ENCODE measurements at regions not wholly inside any gene's neighbourhood (a gene's known extent, or its start where the extent isn't known, plus 50 kb on each side); places are given as distances from the start of the nearest gene placed in this dataset.

DNA sequence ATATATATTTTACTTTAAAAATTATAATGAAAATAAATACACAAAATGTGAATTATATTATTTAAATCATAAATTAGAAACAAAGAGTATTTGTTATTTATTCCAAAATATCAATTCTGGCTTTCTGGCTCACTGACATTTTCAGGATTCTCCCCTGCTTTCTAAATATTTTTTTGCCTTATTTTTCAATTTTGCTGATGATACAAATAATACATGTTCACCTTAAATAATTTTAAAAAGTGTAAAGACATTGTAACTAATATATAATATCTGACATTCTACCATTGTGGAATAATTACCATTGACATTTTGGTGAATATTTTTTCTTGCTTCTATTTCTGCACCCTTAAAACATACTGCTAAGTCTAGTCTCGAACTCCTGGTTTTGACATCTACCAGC is 325.9 kb upstream of the CBLB start:
- Mint-ChIP-seq H3K27me3 (ENCODE audit: low read depth) (no peaks in the 10 kb centered on the region), H3K9me3 (peaks cover 10% of the 10 kb centered on the region), H3K4me1 (ENCODE audit: low read depth) (peaks cover 23% of the 10 kb centered on the region), H3K36me3 (ENCODE audit: low read depth) (no peaks in the 10 kb centered on the region), H3K27ac (no peak overlapping the region), H3K4me3 (no peak overlapping the region)
- intact Hi-C loops (cut with micrococcal nuclease), result no loop called here
- DNase-seq, result no peak
- CTCF ChIA-PET, result no interaction called here

DNA sequence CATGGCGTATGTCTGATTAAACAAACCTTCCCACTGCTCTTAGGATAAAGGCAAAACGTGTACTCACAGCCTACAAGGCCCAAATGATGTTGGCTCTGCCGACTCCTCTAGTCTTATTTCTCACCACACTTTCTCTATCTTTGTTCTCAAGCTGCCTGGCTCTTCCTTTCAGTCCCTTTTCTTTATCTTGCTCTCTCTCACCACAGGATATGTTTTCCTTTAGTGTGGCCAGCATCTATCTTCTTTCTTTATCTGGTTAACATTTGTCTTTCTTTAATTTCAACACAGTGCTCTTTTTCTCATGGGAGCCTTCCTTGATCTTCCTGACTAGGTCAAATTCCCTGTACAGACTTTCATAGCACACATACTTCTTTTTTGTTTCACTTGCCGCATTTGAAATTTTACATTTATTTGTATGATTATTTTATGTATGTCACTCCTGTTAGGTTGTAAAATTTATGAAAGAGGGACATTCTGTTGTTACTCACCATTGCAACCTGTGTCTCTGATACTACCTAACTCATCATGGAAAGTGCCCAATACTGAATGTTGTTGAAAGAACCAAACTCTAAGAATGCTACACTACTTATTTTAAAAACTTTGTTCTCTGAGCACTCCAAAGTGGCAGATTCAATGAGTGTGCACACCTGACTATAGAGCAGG is 328.9 kb upstream of the CBLB start:
- no peak overlapping the region for H3K27ac Mint-ChIP-seq
- peaks cover 10% of the 10 kb centered on the region for H3K9me3 Mint-ChIP-seq
- no peaks in the 10 kb centered on the region for H3K36me3 Mint-ChIP-seq (ENCODE audit: low read depth)
- CTCF ChIA-PET, result no interaction called here
- intact Hi-C loops (cut with micrococcal nuclease), result loop anchor here (1.0 kb wide), 1 partner anchor 11 kb away; no protein-coding TSS in a partner anchor
- no peak overlapping the region for H3K4me3 Mint-ChIP-seq
- H3K27me3 Mint-ChIP-seq (ENCODE audit: low read depth), result no peaks in the 10 kb centered on the region
- no peak for DNase-seq
- peaks cover 24% of the 10 kb centered on the region for H3K4me1 Mint-ChIP-seq (ENCODE audit: low read depth)

DNA sequence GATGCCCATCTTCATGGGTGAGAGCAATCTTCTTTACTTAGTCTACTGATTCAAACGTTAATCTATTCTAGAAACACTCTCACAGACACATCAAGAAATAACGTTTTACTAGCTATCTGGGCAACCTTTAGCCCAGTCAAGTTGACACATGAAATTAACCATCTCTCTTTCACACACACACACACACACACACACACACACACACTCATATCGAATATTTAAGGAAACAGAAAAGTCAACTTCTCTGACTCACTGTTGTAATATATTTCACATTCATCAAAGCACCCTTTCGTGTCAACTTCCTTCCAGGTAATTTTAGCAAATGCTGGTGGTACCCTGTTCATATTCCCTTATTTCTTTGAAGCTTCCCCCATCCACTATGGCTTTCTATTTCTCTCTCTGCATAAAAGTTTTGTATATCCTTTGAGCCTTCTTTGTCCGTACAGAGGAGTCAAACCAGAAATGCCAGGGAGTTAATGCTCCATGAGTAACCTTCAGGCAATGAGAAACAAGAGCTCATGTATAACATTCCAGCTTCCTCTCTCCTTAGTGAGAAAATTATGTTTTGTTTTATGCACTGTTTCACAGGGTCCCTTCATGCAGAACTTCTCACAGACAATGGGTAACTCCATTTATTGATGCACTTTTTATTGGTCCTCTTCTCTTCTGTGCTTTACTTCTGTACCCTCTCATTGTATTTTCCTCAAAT is 335.5 kb upstream of the CBLB start:
- no peak overlapping the region for H3K4me3 Mint-ChIP-seq
- CTCF ChIA-PET, result no interaction called here
- H3K36me3 Mint-ChIP-seq (ENCODE audit: low read depth), result peaks cover 9% of the 10 kb centered on the region
- H3K9me3 Mint-ChIP-seq, result peaks cover 8% of the 10 kb centered on the region
- no peaks in the 10 kb centered on the region for H3K27me3 Mint-ChIP-seq (ENCODE audit: low read depth)
- peak overlapping the region; percentile 57 for H3K27ac Mint-ChIP-seq
- intact Hi-C loops (cut with micrococcal nuclease), result no loop called here
- peaks cover 50% of the 10 kb centered on the region for H3K4me1 Mint-ChIP-seq (ENCODE audit: low read depth)
- no peak for DNase-seq

DNA sequence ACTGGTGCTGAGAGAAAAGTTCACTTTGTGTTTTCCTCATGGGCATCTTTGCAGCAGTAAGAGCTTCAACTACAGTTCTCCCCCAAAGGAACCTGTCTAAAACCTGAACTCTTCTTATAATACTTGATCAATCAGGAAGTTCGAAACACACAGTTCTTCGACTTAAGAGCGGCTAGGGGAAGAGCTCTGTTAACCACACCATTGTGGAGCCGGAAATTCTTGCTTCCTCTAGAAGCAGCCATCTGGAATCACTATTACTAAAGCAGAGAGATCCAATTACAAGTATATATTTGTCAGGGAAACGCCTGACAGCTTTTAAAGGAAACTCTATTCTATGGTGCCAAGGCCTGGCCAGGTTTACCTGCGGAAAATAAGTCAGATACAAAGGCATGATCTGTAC is 337.3 kb upstream of the CBLB start:
- peak overlapping the region; percentile 98 for H3K27ac Mint-ChIP-seq
- intact Hi-C loops (cut with micrococcal nuclease), result loop anchor here (1.0 to 2.0 kb wide), 11 partner anchors 25 to 838 kb away; partner anchors contain the start of gene CBLB

DNA sequence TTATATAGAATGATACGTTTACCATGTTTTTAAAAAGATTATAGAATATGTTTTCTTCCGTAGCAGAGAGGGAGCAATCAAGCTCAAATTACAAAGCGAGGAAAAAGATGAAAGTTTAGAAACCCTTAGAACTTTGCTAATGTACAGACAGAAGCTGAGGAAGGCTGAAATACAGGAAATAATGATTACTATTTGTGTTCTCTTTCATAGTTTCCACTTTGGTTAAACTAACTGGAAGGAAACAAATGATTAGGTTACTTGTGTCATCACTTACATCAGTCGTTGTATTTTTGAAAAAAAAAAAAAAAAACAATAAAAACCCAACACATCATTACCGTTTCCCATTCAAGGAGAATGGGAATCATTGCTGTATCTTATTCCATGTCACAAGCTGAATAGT is 337.8 kb upstream of the CBLB start:
- intact Hi-C loops (cut with micrococcal nuclease), result loop anchor here (1.0 to 2.0 kb wide), 12 partner anchors 25 to 838 kb away; partner anchors contain the start of gene CBLB
- Mint-ChIP-seq H3K9me3 (peaks cover 8% of the 10 kb centered on the region), H3K36me3 (ENCODE audit: low read depth) (peaks cover 9% of the 10 kb centered on the region), H3K4me3 (peak overlapping the region; percentile 65), H3K27ac (peak overlapping the region; percentile 98), H3K4me1 (ENCODE audit: low read depth) (peaks cover 57% of the 10 kb centered on the region), H3K27me3 (ENCODE audit: low read depth) (no peaks in the 10 kb centered on the region)
- CTCF ChIA-PET, result interaction anchor here (0.7 to 1.3 kb wide), 3 partner anchors 8 to 126 kb away, joined by 3 to 5 read pairs (median 4); no protein-coding TSS in a partner anchor
- no peak for DNase-seq

More for the DNA sequence above, 337.3 kb upstream of the CBLB start:
- Mint-ChIP-seq H3K9me3 (peaks cover 8% of the 10 kb centered on the region), H3K36me3 (ENCODE audit: low read depth) (peaks cover 9% of the 10 kb centered on the region), H3K4me1 (ENCODE audit: low read depth) (peaks cover 55% of the 10 kb centered on the region), H3K4me3 (peak overlapping the region; percentile 55), H3K27me3 (ENCODE audit: low read depth) (no peaks in the 10 kb centered on the region)
- peak; percentile 47 for DNase-seq
- CTCF ChIA-PET, result interaction anchor here (0.7 to 1.3 kb wide), 3 partner anchors 9 to 126 kb away, joined by 3 to 5 read pairs (median 4); no protein-coding TSS in a partner anchor

DNA sequence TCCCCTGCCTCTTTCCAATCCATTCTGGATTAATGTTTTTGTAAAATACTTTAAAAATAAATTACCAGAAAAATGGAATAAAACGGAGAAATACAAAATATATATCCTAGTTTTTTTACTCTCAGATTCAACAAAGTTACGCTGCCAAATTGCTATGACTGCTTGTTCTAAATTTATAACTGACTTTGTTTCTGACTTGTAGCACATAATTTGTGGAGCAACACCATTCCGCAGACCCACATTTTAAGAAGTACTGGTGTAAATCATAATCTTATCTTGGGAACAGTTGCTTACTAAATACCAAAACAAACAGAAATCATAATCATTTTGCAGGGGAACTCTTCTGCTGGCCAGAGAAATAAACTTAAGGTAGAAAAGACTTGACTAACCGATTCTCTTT is 339.4 kb upstream of the CBLB start:
- Mint-ChIP-seq H3K4me1 (ENCODE audit: low read depth) (peaks cover 62% of the 10 kb centered on the region), H3K9me3 (peaks cover 8% of the 10 kb centered on the region), H3K4me3 (no peak overlapping the region), H3K27ac (peak overlapping the region; percentile 98), H3K27me3 (ENCODE audit: low read depth) (no peaks in the 10 kb centered on the region), H3K36me3 (ENCODE audit: low read depth) (peaks cover 9% of the 10 kb centered on the region)
- intact Hi-C loops (cut with micrococcal nuclease), result no loop called here
- CTCF ChIA-PET, result no interaction called here
- no peak for DNase-seq

DNA sequence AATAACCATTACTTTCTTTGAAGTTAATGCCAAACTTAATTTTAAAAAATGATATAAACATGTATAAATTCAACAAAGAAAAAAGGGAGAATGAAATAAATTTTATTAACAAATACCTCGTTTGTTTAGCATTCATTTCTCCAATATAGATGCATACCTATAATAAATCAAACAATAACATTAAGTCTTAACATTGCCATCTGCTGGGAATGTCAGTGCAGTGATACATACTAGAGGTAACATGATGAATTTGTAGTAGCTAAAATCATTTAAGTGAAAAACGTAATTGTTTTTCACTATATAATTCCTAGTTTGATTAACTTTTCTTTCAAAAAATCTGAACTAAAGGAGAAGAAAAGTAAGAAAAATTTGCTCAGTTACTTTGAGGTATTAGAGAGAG is 340.2 kb upstream of the CBLB start:
- CTCF ChIA-PET, result interaction anchor here (1.0 kb wide), 1 partner anchor 8 kb away, joined by 3 read pairs; no protein-coding TSS in a partner anchor
- Mint-ChIP-seq H3K9me3 (peaks cover 5% of the 10 kb centered on the region), H3K36me3 (ENCODE audit: low read depth) (peaks cover 7% of the 10 kb centered on the region), H3K4me3 (no peak overlapping the region), H3K27me3 (ENCODE audit: low read depth) (no peaks in the 10 kb centered on the region), H3K27ac (no peak overlapping the region), H3K4me1 (ENCODE audit: low read depth) (peaks cover 62% of the 10 kb centered on the region)
- intact Hi-C loops (cut with micrococcal nuclease), result loop anchor here (1.0 kb wide), 1 partner anchor 522 kb away; no protein-coding TSS in a partner anchor
- no peak for DNase-seq

DNA sequence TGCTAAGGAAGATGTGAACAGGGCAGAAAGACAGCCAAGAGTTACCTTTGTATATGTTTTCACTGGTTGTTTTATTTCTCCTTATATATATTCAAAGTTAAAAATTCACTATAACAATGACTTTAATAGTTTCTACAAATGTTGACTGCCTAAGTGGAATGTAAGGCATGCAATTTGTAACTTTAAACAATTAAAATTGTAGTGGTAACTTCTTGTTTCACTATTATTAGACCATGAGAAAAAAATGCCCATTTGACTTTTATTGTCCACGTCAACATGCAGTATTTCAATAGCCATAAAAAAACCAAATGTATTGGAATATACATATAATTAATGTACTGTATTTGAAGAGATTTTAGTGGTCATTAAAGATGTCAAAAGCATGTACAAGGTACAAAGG is 340.7 kb upstream of the CBLB start:
- Mint-ChIP-seq H3K27ac (no peak overlapping the region), H3K36me3 (ENCODE audit: low read depth) (peaks cover 6% of the 10 kb centered on the region), H3K9me3 (peaks cover 3% of the 10 kb centered on the region), H3K27me3 (ENCODE audit: low read depth) (no peaks in the 10 kb centered on the region), H3K4me3 (no peak overlapping the region), H3K4me1 (ENCODE audit: low read depth) (peaks cover 61% of the 10 kb centered on the region)
- intact Hi-C loops (cut with micrococcal nuclease), result loop anchor here (1.0 kb wide), 1 partner anchor 522 kb away; no protein-coding TSS in a partner anchor
- no peak for DNase-seq
- CTCF ChIA-PET, result interaction anchor here (1.0 kb wide), 1 partner anchor 8 kb away, joined by 3 read pairs; no protein-coding TSS in a partner anchor

DNA sequence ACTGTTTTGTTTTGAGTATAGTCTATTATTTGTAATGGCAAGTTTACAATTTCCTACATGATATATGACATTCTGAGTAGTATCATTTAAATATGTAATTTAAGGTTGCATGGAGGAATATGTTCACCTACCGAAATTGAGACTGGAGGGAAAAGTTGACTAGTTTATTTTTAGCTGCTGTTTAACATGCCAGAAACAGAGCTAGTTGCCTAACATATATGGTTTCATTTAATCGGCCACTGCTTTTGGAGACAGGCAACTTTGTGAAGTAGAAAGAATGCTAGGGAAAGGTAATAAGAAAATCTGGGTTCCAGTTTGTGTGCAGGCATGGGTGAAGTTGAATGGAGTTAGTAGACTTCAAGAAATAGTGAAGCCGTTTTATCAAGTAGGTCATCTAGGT is 342.1 kb upstream of the CBLB start:
- CTCF ChIA-PET, result no interaction called here
- Mint-ChIP-seq H3K4me3 (no peak overlapping the region), H3K27me3 (ENCODE audit: low read depth) (no peaks in the 10 kb centered on the region), H3K4me1 (ENCODE audit: low read depth) (peaks cover 62% of the 10 kb centered on the region), H3K27ac (peak overlapping the region; percentile 89), H3K36me3 (ENCODE audit: low read depth) (peaks cover 3% of the 10 kb centered on the region), H3K9me3 (peaks cover 3% of the 10 kb centered on the region)
- DNase-seq, result no peak
- intact Hi-C loops (cut with micrococcal nuclease), result loop anchor here (1.0 to 5.0 kb wide), 4 partner anchors 123 to 396 kb away; no protein-coding TSS in a partner anchor

DNA sequence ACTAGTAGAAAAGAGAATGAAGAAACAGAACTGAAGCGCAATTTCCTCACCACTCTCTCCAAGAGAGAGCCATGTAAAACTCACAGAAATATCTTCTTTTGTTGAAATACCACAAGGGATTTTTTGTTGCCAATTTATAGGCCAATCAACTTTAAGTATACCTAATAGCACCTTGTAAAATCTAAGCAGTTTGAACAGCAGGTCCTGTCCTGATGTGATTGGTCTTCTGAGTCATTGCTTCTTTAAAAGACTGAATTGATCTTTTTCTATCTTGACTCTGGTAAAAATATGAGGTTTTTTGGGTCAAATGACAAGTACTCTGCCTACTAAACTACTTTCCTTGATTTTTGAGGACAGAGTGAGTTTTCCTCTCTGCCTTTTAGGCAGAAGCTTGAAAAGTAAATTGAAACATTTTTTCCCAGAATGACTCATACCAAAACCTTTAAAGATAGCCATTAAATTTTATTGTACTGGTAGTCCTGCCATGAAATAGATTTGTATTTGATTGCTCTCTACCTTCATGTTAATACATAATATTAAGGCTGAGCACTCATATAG is 343.9 kb upstream of the CBLB start:
- Mint-ChIP-seq H3K36me3 (ENCODE audit: low read depth) (peaks cover 6% of the 10 kb centered on the region), H3K4me1 (ENCODE audit: low read depth) (peaks cover 59% of the 10 kb centered on the region), H3K27ac (peak overlapping the region; percentile 30), H3K9me3 (peaks cover 3% of the 10 kb centered on the region), H3K27me3 (ENCODE audit: low read depth) (no peaks in the 10 kb centered on the region), H3K4me3 (no peak overlapping the region)
- intact Hi-C loops (cut with micrococcal nuclease), result loop anchor here (5.0 kb wide), 3 partner anchors 145 to 395 kb away; no protein-coding TSS in a partner anchor
- CTCF ChIA-PET, result interaction anchor here (0.9 kb wide), 1 partner anchor 397 kb away, joined by 4 read pairs; no protein-coding TSS in a partner anchor
- DNase-seq, result no peak

DNA sequence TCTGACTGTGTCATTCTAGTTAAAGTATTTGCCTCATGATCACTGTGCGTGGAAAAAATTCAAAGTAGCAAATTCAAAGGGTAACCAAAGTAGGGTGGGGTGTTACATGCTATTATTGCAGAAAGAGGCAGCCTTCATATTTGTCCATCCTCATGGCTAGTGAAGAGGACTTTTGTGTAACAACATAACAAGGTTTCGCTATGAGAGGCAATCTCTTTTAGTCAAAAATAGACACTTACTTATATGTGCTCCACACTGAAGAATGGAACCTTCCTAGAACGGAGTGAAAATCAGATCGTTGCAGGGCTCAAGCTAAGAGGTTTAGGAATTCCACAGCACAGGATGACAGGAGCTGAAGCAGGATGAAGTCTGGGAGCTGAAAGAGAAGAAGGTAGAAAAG is 345.1 kb upstream of the CBLB start:
- Mint-ChIP-seq H3K4me1 (ENCODE audit: low read depth) (peaks cover 64% of the 10 kb centered on the region), H3K36me3 (ENCODE audit: low read depth) (peaks cover 12% of the 10 kb centered on the region), H3K9me3 (peaks cover 9% of the 10 kb centered on the region), H3K4me3 (no peak overlapping the region), H3K27ac (peak overlapping the region; percentile 75), H3K27me3 (ENCODE audit: low read depth) (no peaks in the 10 kb centered on the region)
- no peak for DNase-seq
- intact Hi-C loops (cut with micrococcal nuclease), result loop anchor here (5.0 kb wide), 3 partner anchors 147 to 393 kb away; no protein-coding TSS in a partner anchor
- CTCF ChIA-PET, result no interaction called here

DNA sequence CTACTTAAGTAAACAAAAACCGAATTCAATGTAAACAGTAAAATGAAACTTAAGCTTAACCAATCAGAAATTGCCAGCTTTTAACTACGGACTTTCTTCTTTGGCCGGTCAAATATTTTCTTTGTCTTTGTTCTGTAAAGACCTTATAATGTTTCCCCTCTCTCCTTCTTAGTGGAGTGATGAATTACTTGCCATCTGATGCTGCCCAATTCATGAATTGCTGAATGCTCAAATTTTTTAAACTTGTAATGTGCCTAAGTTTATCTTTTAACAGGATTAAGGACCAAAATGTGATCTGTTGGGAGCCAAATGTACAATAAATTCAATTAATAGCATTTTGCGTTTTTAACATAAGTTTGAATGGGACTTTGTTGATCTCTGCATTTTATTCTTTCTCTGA is 345.8 kb upstream of the CBLB start:
- no peak for DNase-seq
- Mint-ChIP-seq H3K4me1 (ENCODE audit: low read depth) (peaks cover 61% of the 10 kb centered on the region), H3K27ac (peak overlapping the region; percentile 81), H3K27me3 (ENCODE audit: low read depth) (no peaks in the 10 kb centered on the region), H3K9me3 (peaks cover 15% of the 10 kb centered on the region), H3K36me3 (ENCODE audit: low read depth) (peaks cover 16% of the 10 kb centered on the region), H3K4me3 (no peak overlapping the region)
- CTCF ChIA-PET, result interaction anchor here (0.9 to 1.1 kb wide), 3 partner anchors 8 to 118 kb away, joined by 3 to 4 read pairs (median 3); no protein-coding TSS in a partner anchor
- intact Hi-C loops (cut with micrococcal nuclease), result loop anchor here (5.0 kb wide), 4 partner anchors 83 to 393 kb away; no protein-coding TSS in a partner anchor
